Fibroblast of skin of left quadriceps (primary cell): ENCODE measurements at regions not wholly inside any gene's neighbourhood (a gene's known extent, or its start where the extent isn't known, plus 50 kb on each side); places are given as distances from the start of the nearest gene placed in this dataset.

Experiments
- DNase-seq, 2 experiments: peaks; one replicate each; pipeline ENCODE4 v3.0.0-alpha.2; 2013; ENCODE audit warnings: low read depth in 2 of 2

- DNase-seq, result no peak
Observed at GRCh38 chr2:10237392-10238321, 65.0 kb upstream of the HPCAL1 start.

GRCh38 chr2:10238396-10238795 is 64.3 kb upstream of the HPCAL1 start:
- DNase-seq, result no peak

- no peak for DNase-seq
Observed at GRCh38 chr2:10238991-10239485, 63.7 kb upstream of the HPCAL1 start.

- no peak for DNase-seq
Observed at GRCh38 chr2:10239561-10239967, 63.1 kb upstream of the HPCAL1 start.

GRCh38 chr2:10240161-10240681 is 62.5 kb upstream of the HPCAL1 start:
- no peak for DNase-seq

GRCh38 chr2:10240911-10241610 is 61.6 kb upstream of the HPCAL1 start:
- DNase-seq, result no peak

GRCh38 chr2:10241641-10242430 is 60.9 kb upstream of the HPCAL1 start:
- no peak for DNase-seq

GRCh38 chr2:10242451-10242850 is 60.3 kb upstream of the HPCAL1 start:
- no peak for DNase-seq

- DNase-seq, result no peak
Observed at GRCh38 chr2:10242998-10243925, 59.4 kb upstream of the HPCAL1 start.

GRCh38 chr2:10243926-10244270 is 58.8 kb upstream of the HPCAL1 start:
- DNase-seq, result no peak

GRCh38 chr2:10245021-10245420 is 57.7 kb upstream of the HPCAL1 start:
- DNase-seq, result no peak

GRCh38 chr2:10245661-10246060 is 57.0 kb upstream of the HPCAL1 start:
- no peak for DNase-seq

GRCh38 chr2:10246370-10246769 is 56.3 kb upstream of the HPCAL1 start:
- no peak for DNase-seq

GRCh38 chr2:10246831-10247230 is 55.9 kb upstream of the HPCAL1 start:
- DNase-seq, result no peak

- no peak for DNase-seq
Observed at GRCh38 chr2:10249798-10250197, 52.9 kb upstream of the HPCAL1 start.

GRCh38 chr2:10252224-10252623 is 50.5 kb upstream of the HPCAL1 start:
- DNase-seq, result no peak

- no peak for DNase-seq
Observed at GRCh38 chr2:10252661-10253060, 50.0 kb upstream of the HPCAL1 start.
